ENCODE measurements at regions not wholly inside any gene's neighbourhood (a gene's known extent, or its start where the extent isn't known, plus 50 kb on each side); places are given as distances from the start of the nearest gene placed in this dataset.

- DNase-seq (peak; percentile 40), ATAC-seq (peak; percentile 84)
- Mint-ChIP-seq H3K27me3 (peaks cover 10% of the 10 kb centered on the region), H3K27ac (peak overlapping the region; percentile 93), H3K4me1 (peaks cover 28% of the 10 kb centered on the region), H3K36me3 (ENCODE audit: low read depth) (peaks cover 2% of the 10 kb centered on the region), H3K4me3 (peak overlapping the region; percentile 87)
- H3K9me3 ChIP-seq (ENCODE audit: control insufficient read depth, low read length, poor library complexity, severe bottlenecking) = no peaks in the 10 kb centered on the region
These were observed 313.1 kb upstream of the TNRC6C start for GRCh38 chr17:77645072-77646045.

GRCh38 chr17:77646046-77646430 lies 312.5 kb upstream of the TNRC6C start:
- ATAC-seq (no peak), DNase-seq (no peak)
- Mint-ChIP-seq H3K4me1 (peaks cover 25% of the 10 kb centered on the region), H3K36me3 (ENCODE audit: low read depth) (peaks cover 2% of the 10 kb centered on the region), H3K4me3 (peak overlapping the region; percentile 87), H3K27me3 (peaks cover 4% of the 10 kb centered on the region), H3K27ac (peak overlapping the region; percentile 93)
- H3K9me3 ChIP-seq (ENCODE audit: control insufficient read depth, low read length, poor library complexity, severe bottlenecking) = no peaks in the 10 kb centered on the region

- H3K9me3 ChIP-seq (ENCODE audit: control insufficient read depth, low read length, poor library complexity, severe bottlenecking) = no peaks in the 10 kb centered on the region
- Mint-ChIP-seq H3K27me3 (no peaks in the 10 kb centered on the region), H3K36me3 (ENCODE audit: low read depth) (no peaks in the 10 kb centered on the region), H3K4me1 (peaks cover 21% of the 10 kb centered on the region), H3K4me3 (no peak overlapping the region), H3K27ac (no peak overlapping the region)
- DNase-seq (no peak), ATAC-seq (no peak)
These were observed 311.0 kb upstream of the TNRC6C start for GRCh38 chr17:77647531-77647930.

- DNase-seq = no peak
- no peaks in the 10 kb centered on the region for H3K36me3 Mint-ChIP-seq (ENCODE audit: low read depth)
- H3K4me3 Mint-ChIP-seq = no peak overlapping the region
- H3K27ac Mint-ChIP-seq = peak overlapping the region; percentile 21
- H3K4me1 Mint-ChIP-seq = peaks cover 24% of the 10 kb centered on the region
- peaks cover under 1% of the 10 kb centered on the region for H3K27me3 Mint-ChIP-seq
- no peak for ATAC-seq
- no peaks in the 10 kb centered on the region for H3K9me3 ChIP-seq (ENCODE audit: control insufficient read depth, low read length, poor library complexity, severe bottlenecking)
These were observed 308.7 kb upstream of the TNRC6C start for GRCh38 chr17:77649717-77650211.

GRCh38 chr17:77651988-77652387 lies 306.5 kb upstream of the TNRC6C start:
- Mint-ChIP-seq H3K36me3 (ENCODE audit: low read depth) (no peaks in the 10 kb centered on the region), H3K27ac (no peak overlapping the region), H3K4me3 (no peak overlapping the region), H3K27me3 (peaks cover 6% of the 10 kb centered on the region), H3K4me1 (peaks cover 12% of the 10 kb centered on the region)
- DNase-seq (no peak), ATAC-seq (no peak)
- no peaks in the 10 kb centered on the region for H3K9me3 ChIP-seq (ENCODE audit: control insufficient read depth, low read length, poor library complexity, severe bottlenecking)

GRCh38 chr17:77654296-77654695 lies 304.2 kb upstream of the TNRC6C start:
- Mint-ChIP-seq H3K4me1 (peaks cover 9% of the 10 kb centered on the region), H3K4me3 (no peak overlapping the region), H3K36me3 (ENCODE audit: low read depth) (no peaks in the 10 kb centered on the region), H3K27ac (no peak overlapping the region), H3K27me3 (peaks cover 19% of the 10 kb centered on the region)
- no peak for DNase-seq
- H3K9me3 ChIP-seq (ENCODE audit: control insufficient read depth, low read length, poor library complexity, severe bottlenecking) = no peaks in the 10 kb centered on the region
- no peak for ATAC-seq

- no peak for DNase-seq
- H3K9me3 ChIP-seq (ENCODE audit: control insufficient read depth, low read length, poor library complexity, severe bottlenecking) = no peaks in the 10 kb centered on the region
- H3K27me3 Mint-ChIP-seq = peaks cover 19% of the 10 kb centered on the region
- no peak overlapping the region for H3K27ac Mint-ChIP-seq
- H3K4me3 Mint-ChIP-seq = no peak overlapping the region
- H3K4me1 Mint-ChIP-seq = peaks cover 7% of the 10 kb centered on the region
- no peaks in the 10 kb centered on the region for H3K36me3 Mint-ChIP-seq (ENCODE audit: low read depth)
- ATAC-seq = no peak
These were observed 303.7 kb upstream of the TNRC6C start for GRCh38 chr17:77654850-77655249.

GRCh38 chr17:77656054-77656453 lies 302.4 kb upstream of the TNRC6C start:
- no peak for DNase-seq
- Mint-ChIP-seq H3K4me1 (peaks cover 10% of the 10 kb centered on the region), H3K4me3 (no peak overlapping the region), H3K27me3 (peaks cover 24% of the 10 kb centered on the region), H3K36me3 (ENCODE audit: low read depth) (peaks cover 2% of the 10 kb centered on the region), H3K27ac (no peak overlapping the region)
- no peaks in the 10 kb centered on the region for H3K9me3 ChIP-seq (ENCODE audit: control insufficient read depth, low read length, poor library complexity, severe bottlenecking)
- ATAC-seq = no peak

GRCh38 chr17:77657839-77658238 lies 300.7 kb upstream of the TNRC6C start:
- no peak overlapping the region for H3K27ac Mint-ChIP-seq
- H3K9me3 ChIP-seq (ENCODE audit: control insufficient read depth, low read length, poor library complexity, severe bottlenecking) = no peaks in the 10 kb centered on the region
- DNase-seq (no peak), ATAC-seq (no peak)
- peaks cover 10% of the 10 kb centered on the region for H3K4me1 Mint-ChIP-seq
- peaks cover 2% of the 10 kb centered on the region for H3K36me3 Mint-ChIP-seq (ENCODE audit: low read depth)
- H3K4me3 Mint-ChIP-seq = no peak overlapping the region
- peaks cover 24% of the 10 kb centered on the region for H3K27me3 Mint-ChIP-seq

- peaks cover 6% of the 10 kb centered on the region for H3K4me1 Mint-ChIP-seq
- H3K4me3 Mint-ChIP-seq = no peak overlapping the region
- peaks cover 2% of the 10 kb centered on the region for H3K36me3 Mint-ChIP-seq (ENCODE audit: low read depth)
- no peak for DNase-seq
- H3K27me3 Mint-ChIP-seq = peaks cover 20% of the 10 kb centered on the region
- no peak overlapping the region for H3K27ac Mint-ChIP-seq
- ATAC-seq = no peak
- H3K9me3 ChIP-seq (ENCODE audit: control insufficient read depth, low read length, poor library complexity, severe bottlenecking) = no peaks in the 10 kb centered on the region
These were observed 298.0 kb upstream of the TNRC6C start for GRCh38 chr17:77660524-77660923.

- H3K4me1 Mint-ChIP-seq = peaks cover 24% of the 10 kb centered on the region
- ATAC-seq (no peak), DNase-seq (no peak)
- H3K4me3 Mint-ChIP-seq = no peak overlapping the region
- H3K27ac Mint-ChIP-seq = no peak overlapping the region
- peaks cover 2% of the 10 kb centered on the region for H3K36me3 Mint-ChIP-seq (ENCODE audit: low read depth)
- no peaks in the 10 kb centered on the region for H3K9me3 ChIP-seq (ENCODE audit: control insufficient read depth, low read length, poor library complexity, severe bottlenecking)
- H3K27me3 Mint-ChIP-seq = peaks cover 10% of the 10 kb centered on the region
These were observed 295.7 kb upstream of the TNRC6C start for GRCh38 chr17:77662833-77663232.

- no peak overlapping the region for H3K27ac Mint-ChIP-seq
- peaks cover 5% of the 10 kb centered on the region for H3K27me3 Mint-ChIP-seq
- no peak overlapping the region for H3K4me3 Mint-ChIP-seq
- H3K9me3 ChIP-seq (ENCODE audit: control insufficient read depth, low read length, poor library complexity, severe bottlenecking) = no peaks in the 10 kb centered on the region
- DNase-seq (no peak), ATAC-seq (no peak)
- H3K4me1 Mint-ChIP-seq = peaks cover 28% of the 10 kb centered on the region
- H3K36me3 Mint-ChIP-seq (ENCODE audit: low read depth) = peaks cover 2% of the 10 kb centered on the region
These were observed 294.3 kb upstream of the TNRC6C start for GRCh38 chr17:77664097-77664729.

GRCh38 chr17:77665833-77666232 lies 292.7 kb upstream of the TNRC6C start:
- peak overlapping the region; percentile 97 for H3K4me3 Mint-ChIP-seq
- DNase-seq (no peak), ATAC-seq (no peak)
- peaks cover 31% of the 10 kb centered on the region for H3K4me1 Mint-ChIP-seq
- peak overlapping the region; percentile 93 for H3K27ac Mint-ChIP-seq
- H3K36me3 Mint-ChIP-seq (ENCODE audit: low read depth) = no peaks in the 10 kb centered on the region
- no peaks in the 10 kb centered on the region for H3K9me3 ChIP-seq (ENCODE audit: control insufficient read depth, low read length, poor library complexity, severe bottlenecking)
- no peaks in the 10 kb centered on the region for H3K27me3 Mint-ChIP-seq
